Ascending aorta (tissue), 2 donors: ENCODE measurements at regions not wholly inside any gene's neighbourhood (a gene's known extent, or its start where the extent isn't known, plus 50 kb on each side); places are given as distances from the start of the nearest gene placed in this dataset.

Source experiments
- DNase-seq, 2 donors: peaks; one replicate each; pipeline ENCODE4 v3.0.0-alpha.2; 2019; ENCODE audit warnings: low spot score in 2 of 2
- H3K27ac ChIP-seq, 2 donors: fragments of 200-600 bp; sonication (generic); one replicate each; pipeline ENCODE4 v1.5.1; 2016 to 2017; ENCODE audit warnings: mild to moderate bottlenecking in 1 of 2
- H3K27me3 ChIP-seq: fragments of 200-600 bp; sonication (generic); one replicate; pipeline ENCODE4 v1.5.1; 2017
- H3K36me3 ChIP-seq, 2 donors: fragments of 200-600 bp; sonication (generic); one replicate each; pipeline ENCODE4 v1.5.1; 2016
- H3K4me1 ChIP-seq, 2 donors: fragments of 200-600 bp; sonication (generic); one replicate each; pipeline ENCODE4 v1.5.1; 2016 to 2017; ENCODE audit warnings: mild to moderate bottlenecking in 1 of 2
- H3K4me3 ChIP-seq, 2 donors: fragments of 200-600 bp; sonication (generic); one replicate each; pipeline ENCODE4 v1.5.1; 2016 to 2017; ENCODE audit warnings: mild to moderate bottlenecking in 1 of 2
- H3K9me3 ChIP-seq, 2 donors: fragments of 200-600 bp; sonication (generic); one replicate each; pipeline ENCODE4 v1.5.1; 2016
- intact Hi-C: fragments of 100-400 bp; cut with DNase I; formaldehyde crosslinking; loops from one replicate; pipeline ENCODE4 v1.15.1; 2023
- TF ChIP-seq, protein P1 (sequence below), 3 experiments: fragments of 200-600 bp in 2 of 3; fragments of 450-650 bp in 1 of 3; sonication (generic) in 2 of 3; IDR thresholded peaks; one replicate each; pipeline ENCODE4 v1.5.1; 2016 to 2019; ENCODE audit warnings: antibody characterized with exemption in 3 of 3, mild to moderate bottlenecking in 1 of 3, moderate library complexity in 1 of 3

DNA sequence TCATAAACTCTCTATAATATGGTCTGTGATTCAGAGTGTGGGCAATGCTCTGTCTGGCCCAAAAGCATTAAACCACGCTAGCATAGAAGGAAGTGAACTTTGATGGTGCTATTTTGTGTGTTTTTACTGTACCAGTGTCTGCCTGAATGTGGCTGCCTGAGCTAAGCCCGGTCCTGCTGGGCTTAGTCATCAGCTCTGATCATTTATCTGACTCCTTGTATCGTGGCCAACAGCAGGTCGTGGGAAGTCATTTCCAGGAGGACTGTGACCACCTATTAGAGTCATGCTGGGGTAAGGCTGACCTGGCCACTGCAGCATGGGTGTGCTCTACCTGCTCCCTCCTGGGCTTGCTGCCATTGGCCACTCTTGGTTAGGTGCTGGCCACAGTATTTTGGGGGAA, 239.1 kb upstream of the CEP162 start:
- Histone ChIP-seq H3K9me3 (no peaks in the 10 kb centered on the region), H3K4me1 (peaks cover 0 to 7% of the 10 kb centered on the region in 2 donors), H3K27me3 (no peaks in the 10 kb centered on the region), H3K27ac (no peak overlapping the region), H3K36me3 (no peaks in the 10 kb centered on the region), H3K4me3 (no peak overlapping the region)
- intact Hi-C loops = no loop called here
- TF ChIP-seq, protein P1, sequence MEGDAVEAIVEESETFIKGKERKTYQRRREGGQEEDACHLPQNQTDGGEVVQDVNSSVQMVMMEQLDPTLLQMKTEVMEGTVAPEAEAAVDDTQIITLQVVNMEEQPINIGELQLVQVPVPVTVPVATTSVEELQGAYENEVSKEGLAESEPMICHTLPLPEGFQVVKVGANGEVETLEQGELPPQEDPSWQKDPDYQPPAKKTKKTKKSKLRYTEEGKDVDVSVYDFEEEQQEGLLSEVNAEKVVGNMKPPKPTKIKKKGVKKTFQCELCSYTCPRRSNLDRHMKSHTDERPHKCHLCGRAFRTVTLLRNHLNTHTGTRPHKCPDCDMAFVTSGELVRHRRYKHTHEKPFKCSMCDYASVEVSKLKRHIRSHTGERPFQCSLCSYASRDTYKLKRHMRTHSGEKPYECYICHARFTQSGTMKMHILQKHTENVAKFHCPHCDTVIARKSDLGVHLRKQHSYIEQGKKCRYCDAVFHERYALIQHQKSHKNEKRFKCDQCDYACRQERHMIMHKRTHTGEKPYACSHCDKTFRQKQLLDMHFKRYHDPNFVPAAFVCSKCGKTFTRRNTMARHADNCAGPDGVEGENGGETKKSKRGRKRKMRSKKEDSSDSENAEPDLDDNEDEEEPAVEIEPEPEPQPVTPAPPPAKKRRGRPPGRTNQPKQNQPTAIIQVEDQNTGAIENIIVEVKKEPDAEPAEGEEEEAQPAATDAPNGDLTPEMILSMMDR (IDR thresholded peaks at IDR 0.05) = no peak
- DNase-seq = peak in 1 of 2 donors; percentile 62

DNA sequence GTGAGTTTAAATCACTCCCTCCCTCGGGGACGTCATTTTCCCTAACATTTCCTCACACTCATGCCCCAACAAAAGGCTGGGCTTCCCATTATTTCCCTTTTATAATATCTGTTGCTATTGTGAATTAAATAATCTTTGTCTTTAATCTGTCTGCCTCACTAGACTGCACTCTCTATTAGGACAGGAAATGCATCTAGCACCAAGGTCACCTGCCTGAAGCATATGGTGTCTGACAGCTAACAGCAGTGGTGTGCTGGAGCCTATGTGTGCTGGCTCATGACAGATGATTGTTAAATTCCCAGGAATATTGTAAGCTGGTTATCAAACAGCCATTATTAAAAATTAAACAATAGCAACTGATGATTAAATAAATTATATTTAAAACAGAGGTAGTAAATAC, 237.0 kb upstream of the CEP162 start:
- TF ChIP-seq, protein P1 (IDR thresholded peaks at IDR 0.05) = no peak
- Histone ChIP-seq H3K27me3 (no peaks in the 10 kb centered on the region), H3K36me3 (no peaks in the 10 kb centered on the region), H3K4me3 (no peak overlapping the region), H3K9me3 (no peaks in the 10 kb centered on the region), H3K4me1 (peaks cover 0 to 9% of the 10 kb centered on the region in 2 donors), H3K27ac (no peak overlapping the region)
- intact Hi-C loops = loop anchor here (5.0 kb wide), 1 partner anchor 48 kb away; no protein-coding TSS in a partner anchor
- no peak for DNase-seq

DNA sequence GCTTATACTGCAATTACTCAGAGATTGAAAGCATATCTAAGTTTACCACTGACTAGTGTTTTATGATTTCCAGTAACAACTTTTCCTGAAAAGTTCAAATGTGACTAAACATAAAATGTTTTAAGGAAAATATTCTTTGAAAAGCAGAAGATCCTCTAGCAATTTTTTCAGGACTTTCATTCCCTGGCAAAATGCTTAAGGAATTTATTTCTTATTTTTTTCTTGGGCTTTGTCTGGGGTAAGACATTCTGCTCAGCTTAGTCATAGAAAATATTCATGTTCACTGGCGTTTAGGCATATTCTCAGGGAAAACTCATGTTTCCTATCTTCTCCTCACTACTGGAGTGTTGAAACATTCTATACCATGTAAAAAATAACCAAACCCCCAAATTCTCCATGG, 235.3 kb upstream of the CEP162 start:
- TF ChIP-seq, protein P1 (IDR thresholded peaks at IDR 0.05) = no peak
- no peak for DNase-seq

DNA sequence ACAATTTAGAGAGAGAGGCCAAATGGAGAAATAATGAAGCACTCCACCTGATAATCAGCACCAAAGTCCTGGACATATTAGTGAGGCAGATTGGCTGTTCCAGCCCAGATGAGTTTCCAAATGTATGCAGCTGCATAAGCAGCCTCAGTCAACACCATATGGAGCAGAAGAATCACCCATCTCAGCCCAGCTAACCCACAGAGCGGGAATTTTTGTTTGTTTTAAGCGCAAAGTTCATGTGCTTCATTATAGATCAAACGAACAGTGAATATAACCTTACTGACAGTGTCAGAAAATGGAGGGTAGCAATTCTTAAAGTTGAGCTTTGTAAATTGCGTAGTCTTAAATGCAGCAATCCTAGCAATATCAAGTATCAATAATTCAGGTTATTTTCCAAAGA, 234.0 kb upstream of the CEP162 start:
- no peaks in the 10 kb centered on the region for H3K9me3 ChIP-seq
- peaks cover 0 to 9% of the 10 kb centered on the region in 2 donors for H3K4me1 ChIP-seq
- intact Hi-C loops = loop anchor here (5.0 kb wide), 1 partner anchor 51 kb away; no protein-coding TSS in a partner anchor
- TF ChIP-seq, protein P1 (IDR thresholded peaks at IDR 0.05) = no peak
- no peak overlapping the region for H3K27ac ChIP-seq
- no peak overlapping the region for H3K4me3 ChIP-seq
- H3K36me3 ChIP-seq = no peaks in the 10 kb centered on the region
- no peak for DNase-seq
- H3K27me3 ChIP-seq = no peaks in the 10 kb centered on the region

More for the DNA sequence above, 235.3 kb upstream of the CEP162 start:
- Histone ChIP-seq H3K9me3 (no peaks in the 10 kb centered on the region), H3K36me3 (no peaks in the 10 kb centered on the region), H3K4me1 (peaks cover 0 to 9% of the 10 kb centered on the region in 2 donors), H3K27me3 (no peaks in the 10 kb centered on the region), H3K27ac (peak overlapping the region; percentile 28 to 44), H3K4me3 (no peak overlapping the region)
- intact Hi-C loops = loop anchor here (5.0 kb wide), 1 partner anchor 50 kb away; no protein-coding TSS in a partner anchor

GRCh38 chr6:84460491-84460890, 233.0 kb upstream of the CEP162 start:
- DNase-seq = no peak
- Histone ChIP-seq H3K27me3 (no peaks in the 10 kb centered on the region), H3K9me3 (no peaks in the 10 kb centered on the region), H3K4me3 (no peak overlapping the region), H3K36me3 (no peaks in the 10 kb centered on the region), H3K4me1 (peaks cover 0 to 9% of the 10 kb centered on the region in 2 donors), H3K27ac (no peak overlapping the region)
- intact Hi-C loops = loop anchor here (5.0 kb wide), 1 partner anchor 52 kb away; no protein-coding TSS in a partner anchor
- TF ChIP-seq, protein P1 (IDR thresholded peaks at IDR 0.05) = no peak

DNA sequence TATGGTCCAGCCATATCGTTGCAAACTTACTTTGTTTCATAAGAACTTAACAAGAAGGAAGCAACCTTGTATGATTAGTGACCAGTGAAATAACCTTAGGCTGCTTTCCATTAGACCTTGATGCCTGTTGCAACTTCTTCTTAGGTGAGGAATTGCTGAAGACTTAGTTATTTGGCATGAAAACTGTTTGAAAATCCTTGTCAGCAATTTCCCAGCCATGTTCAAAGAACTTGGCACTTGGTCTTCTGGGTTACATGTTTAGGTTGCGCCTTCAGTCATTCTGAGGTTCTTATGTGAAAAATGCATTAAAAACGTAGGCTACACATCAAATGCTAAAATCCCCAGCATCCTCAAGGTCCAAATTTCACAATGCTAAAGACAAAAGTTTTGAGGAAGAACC, 232.0 kb upstream of the CEP162 start:
- no peak overlapping the region for H3K27ac ChIP-seq
- TF ChIP-seq, protein P1 (IDR thresholded peaks at IDR 0.05) = no peak
- no peaks in the 10 kb centered on the region for H3K27me3 ChIP-seq
- no peaks in the 10 kb centered on the region for H3K9me3 ChIP-seq
- H3K36me3 ChIP-seq = no peaks in the 10 kb centered on the region
- no peak overlapping the region for H3K4me3 ChIP-seq
- no peak for DNase-seq
- H3K4me1 ChIP-seq = peaks cover 0 to 9% of the 10 kb centered on the region in 2 donors
- intact Hi-C loops = no loop called here
